Fibroblast of the aortic adventitia (primary cell): ENCODE measurements at regions not wholly inside any gene's neighbourhood (a gene's known extent, or its start where the extent isn't known, plus 50 kb on each side); places are given as distances from the start of the nearest gene placed in this dataset.

Experiments used
- DNase-seq: peaks from one replicate; pipeline ENCODE4 v3.0.0-alpha.2; 2010; ENCODE audit warnings: low read depth
- H3K4me3 ChIP-seq: 2 replicates; pipeline ENCODE4 v1.5.1; 2011; ENCODE audit warnings: low read depth, mild to moderate bottlenecking, control low read depth, low read length, moderate library complexity
- CTCF ChIP-seq: IDR thresholded peaks from 2 replicates; pipeline ENCODE4 v1.5.1; 2011; ENCODE audit warnings: mild to moderate bottlenecking, low read length, control low read depth, inconsistent platforms; ENCODE audit not compliant: insufficient read depth

GRCh38 chr5:53180538-53180937 lies 71.0 kb upstream of the MOCS2 start:
- TF ChIP-seq CTCF, result no peak
- H3K4me3 ChIP-seq, result no peak overlapping the region
- DNase-seq, result no peak

GRCh38 chr5:53180991-53181390 lies 71.4 kb upstream of the MOCS2 start:
- H3K4me3 ChIP-seq, result no peak overlapping the region
- no peak for TF ChIP-seq CTCF
- no peak for DNase-seq

GRCh38 chr5:53183880-53184279 lies 74.3 kb upstream of the MOCS2 start:
- H3K4me3 ChIP-seq, result no peak overlapping the region
- DNase-seq, result no peak
- no peak for TF ChIP-seq CTCF

- no peak for TF ChIP-seq CTCF
- no peak for DNase-seq
- no peak overlapping the region for H3K4me3 ChIP-seq
Observed at GRCh38 chr5:53191548-53192165, 82.1 kb upstream of the MOCS2 start.

- no peak overlapping the region for H3K4me3 ChIP-seq
- TF ChIP-seq CTCF, result no peak
Observed at GRCh38 chr5:53194086-53194485, 84.5 kb upstream of the MOCS2 start.

GRCh38 chr5:53199882-53200281 lies 90.3 kb upstream of the MOCS2 start:
- no peak for TF ChIP-seq CTCF
- DNase-seq, result no peak
- no peak overlapping the region for H3K4me3 ChIP-seq

More at GRCh38 chr5:53194086-53194485, 84.5 kb upstream of the MOCS2 start:
- DNase-seq, result peak; percentile 40

GRCh38 chr5:53200306-53200705 lies 90.7 kb upstream of the MOCS2 start:
- no peak for TF ChIP-seq CTCF
- peak; percentile 6 for DNase-seq
- no peak overlapping the region for H3K4me3 ChIP-seq
